Esophagus squamous epithelium (tissue), 5 donors: ENCODE measurements at regions not wholly inside any gene's neighbourhood (a gene's known extent, or its start where the extent isn't known, plus 50 kb on each side); places are given as distances from the start of the nearest gene placed in this dataset.

Source experiments
- DNase-seq: peaks from one replicate; lab custom pipeline; 2025; lab: John Stamatoyannopoulos, UW
- H3K27ac ChIP-seq, 4 donors: fragments of 200-600 bp; sonication (generic); one replicate each; pipeline ENCODE4 v1.5.1; 2016 to 2019; ENCODE audit warnings: mild to moderate bottlenecking in 1 of 4
- H3K27me3 ChIP-seq, 4 donors: fragments of 200-600 bp; sonication (generic); 1 replicate in 3 of 4; 2 replicates in 1 of 4; pipeline versions ENCODE4 v1.5.1 to v1.6.0; 2017 to 2021; ENCODE audit warnings: antibody characterized with exemption in 1 of 4
- H3K36me3 ChIP-seq, 3 donors: fragments of 200-600 bp; sonication (generic); one replicate each; pipeline ENCODE4 v1.5.1; 2016 to 2019
- H3K4me1 ChIP-seq, 3 donors: fragments of 200-600 bp; sonication (generic); one replicate each; pipeline ENCODE4 v1.5.1; 2017 to 2019
- H3K4me3 ChIP-seq, 4 donors: fragments of 200-600 bp; sonication (generic); 1 replicate in 3 of 4; 2 replicates in 1 of 4; pipeline ENCODE4 v1.5.1; 2016 to 2019; ENCODE audit warnings: mild to moderate bottlenecking in 2 of 4, moderate library complexity in 1 of 4
- H3K9me3 ChIP-seq, 3 donors: fragments of 200-600 bp; sonication (generic); one replicate each; pipeline ENCODE4 v1.5.1; 2016 to 2019
- CTCF ChIP-seq, 6 experiments: fragments of 450-650 bp in 4 of 6; fragments of 200-600 bp in 2 of 6; sonication (generic) in 2 of 6; IDR thresholded peaks; one replicate each; pipeline ENCODE4 v1.5.1; 2016 to 2019; ENCODE audit warnings: antibody characterized with exemption in 6 of 6, mild to moderate bottlenecking in 4 of 6, moderate library complexity in 4 of 6
- POLR2A ChIP-seq, 4 donors: fragments of 450-650 bp; IDR thresholded peaks; one replicate each; pipeline ENCODE4 v1.6.1; 2017; ENCODE audit warnings: antibody characterized with exemption in 4 of 4, mild to moderate bottlenecking in 4 of 4, moderate library complexity in 3 of 4
- WGBS, 2 donors: methylation state at CpG; one replicate each; pipeline ENCODE4 v1.1.5; 2018; 5-methylcytosine and 5-hydroxymethylcytosine counted together
- intact Hi-C: fragments of 100-400 bp; cut with DNase I; formaldehyde crosslinking; loops from one replicate; pipeline ENCODE4 v1.15.0; 2022
- donor health status: DM: yes; HTN: yes; CAD: no.

- TF ChIP-seq CTCF (IDR thresholded peaks at IDR 0.05) (no peak), POLR2A (IDR thresholded peaks at IDR 0.05) (no peak)
- Histone ChIP-seq H3K36me3 (no peaks in the 10 kb centered on the region), H3K27ac (no peak overlapping the region), H3K4me1 (peaks cover 0 to 13% (median 0%) of the 10 kb centered on the region in 3 donors), H3K9me3 (no peaks in the 10 kb centered on the region), H3K4me3 (no peak overlapping the region), H3K27me3 (peaks cover 0 to 5% (median 0%) of the 10 kb centered on the region in 4 donors)
- 69 to 84% methylated on average over 2 to 6 of the region's 6 CpGs for WGBS, 2 donors
- no peak for DNase-seq
- intact Hi-C loops = no loop called here
Observed at GRCh38 chr9:89753472-89754055, 148.8 kb downstream of the GADD45G start.

- TF ChIP-seq CTCF (IDR thresholded peaks at IDR 0.05) (no peak), POLR2A (IDR thresholded peaks at IDR 0.05) (no peak)
- peaks cover 0 to 13% (median 0%) of the 10 kb centered on the region in 3 donors for H3K4me1 ChIP-seq
- no peaks in the 10 kb centered on the region for H3K9me3 ChIP-seq
- intact Hi-C loops = no loop called here
- no peaks in the 10 kb centered on the region for H3K36me3 ChIP-seq
- no peak overlapping the region for H3K4me3 ChIP-seq
- no peak for DNase-seq
- H3K27me3 ChIP-seq = peaks cover 0 to 5% (median 0%) of the 10 kb centered on the region in 4 donors
- no peak overlapping the region for H3K27ac ChIP-seq
- 100% methylated on average over 1 of the region's 1 CpG for WGBS, 2 donors
Observed at GRCh38 chr9:89754193-89754592, 149.4 kb downstream of the GADD45G start.

- H3K36me3 ChIP-seq = no peaks in the 10 kb centered on the region
- H3K4me1 ChIP-seq = peaks cover 0 to 9% (median 0%) of the 10 kb centered on the region in 3 donors
- intact Hi-C loops = no loop called here
- 53 to 67% methylated on average over 9 of the region's 9 CpGs for WGBS, 2 donors
- no peak for TF ChIP-seq POLR2A (IDR thresholded peaks at IDR 0.05)
- no peak for TF ChIP-seq CTCF (IDR thresholded peaks at IDR 0.05)
- peaks cover 0 to 5% (median 0%) of the 10 kb centered on the region in 4 donors for H3K27me3 ChIP-seq
- H3K27ac ChIP-seq = no peak overlapping the region
- DNase-seq = no peak
- H3K9me3 ChIP-seq = no peaks in the 10 kb centered on the region
- H3K4me3 ChIP-seq = no peak overlapping the region
Observed at GRCh38 chr9:89755821-89756220, 151.0 kb downstream of the GADD45G start.

- Histone ChIP-seq H3K27ac (no peak overlapping the region), H3K4me3 (no peak overlapping the region), H3K36me3 (no peaks in the 10 kb centered on the region), H3K9me3 (no peaks in the 10 kb centered on the region), H3K27me3 (peaks cover 0 to 5% (median 0%) of the 10 kb centered on the region in 4 donors), H3K4me1 (peaks cover 0 to 9% (median 0%) of the 10 kb centered on the region in 3 donors)
- DNase-seq = no peak
- 82 to 100% methylated on average over 2 of the region's 8 CpGs for WGBS, 2 donors
- intact Hi-C loops = no loop called here
- TF ChIP-seq CTCF (IDR thresholded peaks at IDR 0.05) (no peak), POLR2A (IDR thresholded peaks at IDR 0.05) (no peak)
Observed at GRCh38 chr9:89756891-89757537, 152.2 kb downstream of the GADD45G start.

- intact Hi-C loops = no loop called here
- Histone ChIP-seq H3K36me3 (no peaks in the 10 kb centered on the region), H3K4me1 (peaks cover 0 to 9% (median 0%) of the 10 kb centered on the region in 3 donors), H3K27ac (no peak overlapping the region), H3K4me3 (no peak overlapping the region), H3K9me3 (no peaks in the 10 kb centered on the region), H3K27me3 (peaks cover 0 to 5% (median 0%) of the 10 kb centered on the region in 4 donors)
- 85 to 90% methylated on average over 5 to 8 of the region's 12 CpGs for WGBS, 2 donors
- no peak for TF ChIP-seq POLR2A (IDR thresholded peaks at IDR 0.05)
- no peak for TF ChIP-seq CTCF (IDR thresholded peaks at IDR 0.05)
- DNase-seq = no peak
Observed at GRCh38 chr9:89757776-89758528, 153.1 kb downstream of the GADD45G start.
